ENCODE measurements at regions not wholly inside any gene's neighbourhood (a gene's known extent, or its start where the extent isn't known, plus 50 kb on each side); places are given as distances from the start of the nearest gene placed in this dataset.

DNA sequence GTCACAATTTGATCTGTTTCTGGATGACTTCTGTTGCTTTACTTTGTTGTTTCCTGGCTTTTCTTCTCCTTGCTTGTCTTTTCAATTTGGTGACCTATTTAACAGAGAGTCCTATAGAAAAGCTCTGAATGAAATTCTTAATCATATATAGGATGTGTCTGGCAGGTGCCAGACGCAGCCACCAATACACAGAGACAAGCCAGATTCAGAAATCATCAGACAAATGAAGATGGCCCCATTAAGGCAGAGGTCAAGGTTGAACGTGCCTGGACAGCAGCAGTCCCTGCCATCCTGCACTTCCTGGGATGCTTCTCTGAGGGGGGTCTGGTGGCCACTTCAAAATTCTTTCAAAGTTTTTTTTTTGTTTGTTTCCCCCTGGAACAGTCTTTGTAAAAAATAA is 846.7 kb upstream of the COBL start:
- TF ChIP-seq POLR2AphosphoS5 (IDR thresholded peaks at IDR 0.05; ENCODE audit: borderline replicate concordance, low read depth, low read length) (no peak), EZH2 (IDR thresholded peaks at IDR 0.05) (no peak)
